ENCODE measurements at regions not wholly inside any gene's neighbourhood (a gene's known extent, or its start where the extent isn't known, plus 50 kb on each side); places are given as distances from the start of the nearest gene placed in this dataset.

DNA sequence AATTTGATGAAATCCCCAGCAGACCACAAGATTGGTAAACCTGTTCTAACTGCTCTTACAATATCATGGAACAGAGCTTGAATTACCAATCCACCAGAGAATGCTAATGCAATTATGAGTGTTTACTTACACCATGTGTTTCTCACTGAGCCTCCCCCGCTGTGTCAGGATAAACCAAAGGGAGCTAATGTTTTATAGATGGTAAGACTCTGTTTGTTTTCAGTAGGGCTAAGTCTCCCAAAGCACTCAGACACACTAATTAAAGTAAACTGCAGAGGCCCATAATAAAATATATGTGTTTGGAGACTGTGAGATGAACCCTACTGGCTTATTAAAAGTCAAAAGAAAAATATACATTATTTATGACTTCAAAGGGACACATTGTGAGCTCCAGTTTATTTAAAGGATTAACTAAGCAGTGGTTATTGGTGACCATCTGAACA, 261.7 kb upstream of the FAM241A start:
- H4K20me1 ChIP-seq (ENCODE audit: control insufficient read depth, extremely low read depth, insufficient read depth, low read length) = no peaks in the 10 kb centered on the region
- H3K27me3 ChIP-seq (ENCODE audit: control insufficient read depth, extremely low read depth, insufficient read depth, low read length) = no peaks in the 10 kb centered on the region
- H3K4me2 ChIP-seq (ENCODE audit: control insufficient read depth, extremely low read depth, insufficient read depth, low read depth, low read length) = no peak overlapping the region
- TF ChIP-seq, protein P1, sequence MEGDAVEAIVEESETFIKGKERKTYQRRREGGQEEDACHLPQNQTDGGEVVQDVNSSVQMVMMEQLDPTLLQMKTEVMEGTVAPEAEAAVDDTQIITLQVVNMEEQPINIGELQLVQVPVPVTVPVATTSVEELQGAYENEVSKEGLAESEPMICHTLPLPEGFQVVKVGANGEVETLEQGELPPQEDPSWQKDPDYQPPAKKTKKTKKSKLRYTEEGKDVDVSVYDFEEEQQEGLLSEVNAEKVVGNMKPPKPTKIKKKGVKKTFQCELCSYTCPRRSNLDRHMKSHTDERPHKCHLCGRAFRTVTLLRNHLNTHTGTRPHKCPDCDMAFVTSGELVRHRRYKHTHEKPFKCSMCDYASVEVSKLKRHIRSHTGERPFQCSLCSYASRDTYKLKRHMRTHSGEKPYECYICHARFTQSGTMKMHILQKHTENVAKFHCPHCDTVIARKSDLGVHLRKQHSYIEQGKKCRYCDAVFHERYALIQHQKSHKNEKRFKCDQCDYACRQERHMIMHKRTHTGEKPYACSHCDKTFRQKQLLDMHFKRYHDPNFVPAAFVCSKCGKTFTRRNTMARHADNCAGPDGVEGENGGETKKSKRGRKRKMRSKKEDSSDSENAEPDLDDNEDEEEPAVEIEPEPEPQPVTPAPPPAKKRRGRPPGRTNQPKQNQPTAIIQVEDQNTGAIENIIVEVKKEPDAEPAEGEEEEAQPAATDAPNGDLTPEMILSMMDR (optimal IDR thresholded peaks at IDR 0.05 in 1 of 3, IDR thresholded peaks at IDR 0.05 in 1 of 3, conservative IDR thresholded peaks at IDR 0.05 in 1 of 3; ENCODE audit: extremely low read depth in 1 of 3, insufficient read depth in 2 of 3, low read length in 3 of 3) = no peak
- no peak for TF ChIP-seq EZH2 (IDR thresholded peaks at IDR 0.05; ENCODE audit: low read length)
- H3K9me3 ChIP-seq (ENCODE audit: control insufficient read depth, low read depth, low read length) = no peaks in the 10 kb centered on the region
- no peak overlapping the region for H3K9ac ChIP-seq (ENCODE audit: control insufficient read depth, extremely low read depth, insufficient read depth, low read length)
- DNase-seq (ENCODE audit: low read depth, low spot score) = no peak
- dilution Hi-C loops (cut with MboI; ENCODE audit: extremely low pct_ligation_motif_present, low sequenced_read_pairs) = no loop called here
- H2AFZ ChIP-seq (ENCODE audit: control insufficient read depth, low read length) = no peak overlapping the region
- no peaks in the 10 kb centered on the region for H3K79me2 ChIP-seq (ENCODE audit: control insufficient read depth, insufficient read depth, low read length)
- no peaks in the 10 kb centered on the region for H3K9me1 ChIP-seq (ENCODE audit: control insufficient read depth, extremely low read depth, insufficient read depth, low read length)
- no peak for FAIRE-seq
- H3K36me3 ChIP-seq (ENCODE audit: control insufficient read depth in 2 of 2, extremely low read depth in 1 of 2, insufficient read depth in 2 of 2, low read length in 2 of 2) = no peaks in the 10 kb centered on the region
- H3K4me1 ChIP-seq (ENCODE audit: control insufficient read depth, extremely low read depth, insufficient read depth, low read length) = no peaks in the 10 kb centered on the region
- no peak overlapping the region for H3K4me3 ChIP-seq (ENCODE audit: control insufficient read depth in 2 of 3, extremely low read depth in 1 of 3, insufficient read depth in 2 of 3, low read depth in 1 of 3, low read length in 3 of 3)
- no peak overlapping the region for H3K27ac ChIP-seq (ENCODE audit: control insufficient read depth, insufficient read depth, low read length)

DNA sequence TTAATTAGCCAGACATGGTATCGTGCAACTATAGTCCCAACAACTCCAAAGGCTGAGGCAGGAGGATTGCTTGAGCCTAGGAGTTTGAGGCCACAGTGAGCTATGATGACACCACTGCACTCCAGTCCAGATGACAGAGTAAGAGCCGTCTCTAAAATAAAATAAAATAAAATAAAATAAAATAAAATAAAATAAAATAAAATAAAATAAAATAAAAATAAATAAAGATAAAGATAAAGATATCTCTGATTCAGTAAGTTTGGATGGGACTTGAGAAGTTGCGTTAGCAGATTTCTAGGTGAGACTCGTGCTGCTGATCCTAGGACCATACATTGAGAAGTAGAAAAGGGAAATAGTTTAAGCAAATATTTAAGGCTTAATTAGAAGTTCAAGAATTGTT, 254.8 kb upstream of the FAM241A start:
- no peaks in the 10 kb centered on the region for H3K79me2 ChIP-seq (ENCODE audit: control insufficient read depth, insufficient read depth, low read length)
- H3K9me3 ChIP-seq (ENCODE audit: control insufficient read depth, low read depth, low read length) = no peaks in the 10 kb centered on the region
- H3K4me3 ChIP-seq (ENCODE audit: control insufficient read depth in 2 of 3, extremely low read depth in 1 of 3, insufficient read depth in 2 of 3, low read depth in 1 of 3, low read length in 3 of 3) = no peak overlapping the region
- no peaks in the 10 kb centered on the region for H3K36me3 ChIP-seq (ENCODE audit: control insufficient read depth in 2 of 2, extremely low read depth in 1 of 2, insufficient read depth in 2 of 2, low read length in 2 of 2)
- H2AFZ ChIP-seq (ENCODE audit: control insufficient read depth, low read length) = no peak overlapping the region
- TF ChIP-seq, protein P1 (optimal IDR thresholded peaks at IDR 0.05 in 1 of 3, IDR thresholded peaks at IDR 0.05 in 1 of 3, conservative IDR thresholded peaks at IDR 0.05 in 1 of 3; ENCODE audit: extremely low read depth in 1 of 3, insufficient read depth in 2 of 3, low read length in 3 of 3) = no peak
- TF ChIP-seq EZH2 (IDR thresholded peaks at IDR 0.05; ENCODE audit: low read length) = no peak
- H4K20me1 ChIP-seq (ENCODE audit: control insufficient read depth, extremely low read depth, insufficient read depth, low read length) = no peaks in the 10 kb centered on the region
- dilution Hi-C loops (cut with MboI; ENCODE audit: extremely low pct_ligation_motif_present, low sequenced_read_pairs) = no loop called here
- FAIRE-seq (no peak), DNase-seq (ENCODE audit: low read depth, low spot score) (no peak)
- H3K27ac ChIP-seq (ENCODE audit: control insufficient read depth, insufficient read depth, low read length) = no peak overlapping the region
- H3K4me1 ChIP-seq (ENCODE audit: control insufficient read depth, extremely low read depth, insufficient read depth, low read length) = no peaks in the 10 kb centered on the region
- no peaks in the 10 kb centered on the region for H3K27me3 ChIP-seq (ENCODE audit: control insufficient read depth, extremely low read depth, insufficient read depth, low read length)
- no peak overlapping the region for H3K4me2 ChIP-seq (ENCODE audit: control insufficient read depth, extremely low read depth, insufficient read depth, low read depth, low read length)
- H3K9ac ChIP-seq (ENCODE audit: control insufficient read depth, extremely low read depth, insufficient read depth, low read length) = no peak overlapping the region
- H3K9me1 ChIP-seq (ENCODE audit: control insufficient read depth, extremely low read depth, insufficient read depth, low read length) = no peaks in the 10 kb centered on the region

Measured in keratinocyte (primary cell).